ENCODE measurements at regions not wholly inside any gene's neighbourhood (a gene's known extent, or its start where the extent isn't known, plus 50 kb on each side); places are given as distances from the start of the nearest gene placed in this dataset.

GRCh38 chr14:60349663-60350365 lies 100.8 kb downstream of the PPM1A start:
- Histone ChIP-seq H3K36me3 (ENCODE audit: control insufficient read depth in 4 of 4, insufficient read depth in 4 of 4, low read length in 4 of 4) (no peaks in the 10 kb centered on the region), H3K4me1 (ENCODE audit: control insufficient read depth in 5 of 5, insufficient read depth in 5 of 5, low read length in 5 of 5) (peaks cover 0 to 4% (median 0%) of the 10 kb centered on the region in 5 donors), H3K27ac (ENCODE audit: low read depth in 1 of 2, low read length in 1 of 2) (no peak overlapping the region), H3K9me3 (ENCODE audit: control insufficient read depth in 4 of 4, insufficient read depth in 3 of 4, low read length in 3 of 4) (no peaks in the 10 kb centered on the region), H3K27me3 (ENCODE audit: control insufficient read depth in 3 of 3, insufficient read depth in 3 of 3, low read length in 2 of 3) (no peaks in the 10 kb centered on the region), H3K4me3 (no peak overlapping the region), H3K9ac (ENCODE audit: insufficient read depth in 1 of 2, low read length in 2 of 2) (peak overlapping the region in 1 of 2 donors; percentile 75)
- ATAC-seq (ENCODE audit: insufficient read depth, low FRiP score) (no peak), DNase-seq (peak; percentile 22 to 79 (median 70))
- TF ChIP-seq CTCF (IDR thresholded peaks at IDR 0.05; ENCODE audit: control extremely low read depth, extremely low read depth) = peak; percentile 32
- WGBS, 2 donors = 37 to 53% methylated on average over 8 of the region's 8 CpGs

GRCh38 chr14:60350366-60350720 lies 101.3 kb downstream of the PPM1A start:
- WGBS, 2 donors = 37 to 44% methylated on average over 5 of the region's 5 CpGs
- H3K27ac ChIP-seq (ENCODE audit: low read depth in 1 of 2, low read length in 1 of 2) = no peak overlapping the region
- no peaks in the 10 kb centered on the region for H3K9me3 ChIP-seq (ENCODE audit: control insufficient read depth in 4 of 4, insufficient read depth in 3 of 4, low read length in 3 of 4)
- no peak overlapping the region for H3K4me3 ChIP-seq
- no peaks in the 10 kb centered on the region for H3K36me3 ChIP-seq (ENCODE audit: control insufficient read depth in 4 of 4, insufficient read depth in 4 of 4, low read length in 4 of 4)
- peaks cover 0 to 4% (median 0%) of the 10 kb centered on the region in 5 donors for H3K4me1 ChIP-seq (ENCODE audit: control insufficient read depth in 5 of 5, insufficient read depth in 5 of 5, low read length in 5 of 5)
- peak overlapping the region in 1 of 2 donors; percentile 75 for H3K9ac ChIP-seq (ENCODE audit: insufficient read depth in 1 of 2, low read length in 2 of 2)
- no peaks in the 10 kb centered on the region for H3K27me3 ChIP-seq (ENCODE audit: control insufficient read depth in 3 of 3, insufficient read depth in 3 of 3, low read length in 2 of 3)
- ATAC-seq (ENCODE audit: insufficient read depth, low FRiP score) = no peak
- peak in 2 of 3 donors; percentile 37 to 40 for DNase-seq
- TF ChIP-seq CTCF (IDR thresholded peaks at IDR 0.05; ENCODE audit: control extremely low read depth, extremely low read depth) = no peak

GRCh38 chr14:60353420-60353819 lies 104.4 kb downstream of the PPM1A start:
- Histone ChIP-seq H3K4me1 (ENCODE audit: control insufficient read depth in 5 of 5, insufficient read depth in 5 of 5, low read length in 5 of 5) (peaks cover 0 to 4% (median 0%) of the 10 kb centered on the region in 5 donors), H3K4me3 (no peak overlapping the region), H3K27ac (ENCODE audit: low read depth in 1 of 2, low read length in 1 of 2) (no peak overlapping the region), H3K9ac (ENCODE audit: insufficient read depth in 1 of 2, low read length in 2 of 2) (no peak overlapping the region), H3K36me3 (ENCODE audit: control insufficient read depth in 4 of 4, insufficient read depth in 4 of 4, low read length in 4 of 4) (no peaks in the 10 kb centered on the region), H3K9me3 (ENCODE audit: control insufficient read depth in 4 of 4, insufficient read depth in 3 of 4, low read length in 3 of 4) (no peaks in the 10 kb centered on the region), H3K27me3 (ENCODE audit: control insufficient read depth in 3 of 3, insufficient read depth in 3 of 3, low read length in 2 of 3) (no peaks in the 10 kb centered on the region)
- DNase-seq = no peak
- ATAC-seq (ENCODE audit: insufficient read depth, low FRiP score) = no peak
- no peak for TF ChIP-seq CTCF (IDR thresholded peaks at IDR 0.05; ENCODE audit: control extremely low read depth, extremely low read depth)
- WGBS, 2 donors = 70 to 86% methylated on average over 4 of the region's 4 CpGs

GRCh38 chr14:60355768-60356167 lies 106.7 kb downstream of the PPM1A start:
- Histone ChIP-seq H3K9me3 (ENCODE audit: control insufficient read depth in 4 of 4, insufficient read depth in 3 of 4, low read length in 3 of 4) (no peaks in the 10 kb centered on the region), H3K27ac (ENCODE audit: low read depth in 1 of 2, low read length in 1 of 2) (no peak overlapping the region), H3K4me1 (ENCODE audit: control insufficient read depth in 5 of 5, insufficient read depth in 5 of 5, low read length in 5 of 5) (no peaks in the 10 kb centered on the region), H3K9ac (ENCODE audit: insufficient read depth in 1 of 2, low read length in 2 of 2) (no peak overlapping the region), H3K4me3 (no peak overlapping the region), H3K36me3 (ENCODE audit: control insufficient read depth in 4 of 4, insufficient read depth in 4 of 4, low read length in 4 of 4) (no peaks in the 10 kb centered on the region), H3K27me3 (ENCODE audit: control insufficient read depth in 3 of 3, insufficient read depth in 3 of 3, low read length in 2 of 3) (no peaks in the 10 kb centered on the region)
- no peak for TF ChIP-seq CTCF (IDR thresholded peaks at IDR 0.05; ENCODE audit: control extremely low read depth, extremely low read depth)
- no peak for ATAC-seq (ENCODE audit: insufficient read depth, low FRiP score)
- DNase-seq = no peak

All from lung (tissue), 11 donors.